WTC11 (cell line): ENCODE measurements at regions not wholly inside any gene's neighbourhood (a gene's known extent, or its start where the extent isn't known, plus 50 kb on each side); places are given as distances from the start of the nearest gene placed in this dataset.

Experiments
- ATF3 ChIP-seq: sonication (generic); formaldehyde crosslinking; conservative IDR thresholded peaks from 2 replicates; pipeline ENCODE4 v1.8.1; 2022; ENCODE audit warnings: mild to moderate bottlenecking, missing genetic modification reagents
- CTCF ChIP-seq: fragments of 200-600 bp; IDR thresholded peaks from 2 replicates; pipeline ENCODE4 v1.8.0; 2022; ENCODE audit warnings: antibody characterized with exemption
- E2F1 ChIP-seq: sonication (generic); formaldehyde crosslinking; IDR thresholded peaks from 2 replicates; pipeline ENCODE4 v1.8.0; 2022; ENCODE audit warnings: mild to moderate bottlenecking, missing genetic modification reagents
- FOXK1 ChIP-seq: sonication (generic); formaldehyde crosslinking; IDR thresholded peaks from 2 replicates; pipeline ENCODE4 v1.8.0; 2022; ENCODE audit warnings: mild to moderate bottlenecking, moderate library complexity, missing genetic modification reagents
- FOXP1 ChIP-seq: sonication (generic); formaldehyde crosslinking; IDR thresholded peaks from 2 replicates; pipeline ENCODE4 v1.8.0; 2022; ENCODE audit warnings: missing genetic modification reagents, mild to moderate bottlenecking, moderate library complexity, borderline replicate concordance
- GABPB1 ChIP-seq: sonication (generic); formaldehyde crosslinking; IDR thresholded peaks from 2 replicates; pipeline ENCODE4 v1.8.1; 2023; ENCODE audit warnings: mild to moderate bottlenecking, missing genetic modification reagents
- IRF2 ChIP-seq: sonication (generic); formaldehyde crosslinking; IDR thresholded peaks from 2 replicates; pipeline ENCODE4 v1.8.0; 2022; ENCODE audit warnings: low read depth, missing genetic modification reagents, borderline replicate concordance
- JUN ChIP-seq: sonication (generic); formaldehyde crosslinking; IDR thresholded peaks from 2 replicates; pipeline ENCODE4 v1.8.0; 2023; ENCODE audit warnings: mild to moderate bottlenecking, missing genetic modification reagents
- MYBL2 ChIP-seq: sonication (generic); formaldehyde crosslinking; IDR thresholded peaks from 2 replicates; pipeline ENCODE4 v1.8.1; 2023; ENCODE audit warnings: mild to moderate bottlenecking, moderate library complexity, missing genetic modification reagents
- ZNF423 ChIP-seq: fragments of 250-450 bp; sonication (Bioruptor Pico); IDR thresholded peaks from 2 replicates; pipeline ENCODE4 v2.1.2; 2022; ENCODE audit warnings: mild to moderate bottlenecking, moderate library complexity

- TF ChIP-seq ZNF423 (CRISPR knock-in tag) (no peak), JUN (CRISPR knock-in tag) (no peak), IRF2 (CRISPR knock-in tag) (no peak), E2F1 (CRISPR knock-in tag) (no peak), CTCF (no peak), GABPB1 (CRISPR knock-in tag) (no peak), FOXK1 (CRISPR knock-in tag) (no peak), ATF3 (CRISPR knock-in tag) (no peak), FOXP1 (CRISPR knock-in tag) (no peak), MYBL2 (CRISPR knock-in tag) (no peak)
Observed at GRCh38 chr2:120535081-120535480, 189.1 kb downstream of the INHBB start.
